ENCODE measurements at regions not wholly inside any gene's neighbourhood (a gene's known extent, or its start where the extent isn't known, plus 50 kb on each side); places are given as distances from the start of the nearest gene placed in this dataset.

DNA sequence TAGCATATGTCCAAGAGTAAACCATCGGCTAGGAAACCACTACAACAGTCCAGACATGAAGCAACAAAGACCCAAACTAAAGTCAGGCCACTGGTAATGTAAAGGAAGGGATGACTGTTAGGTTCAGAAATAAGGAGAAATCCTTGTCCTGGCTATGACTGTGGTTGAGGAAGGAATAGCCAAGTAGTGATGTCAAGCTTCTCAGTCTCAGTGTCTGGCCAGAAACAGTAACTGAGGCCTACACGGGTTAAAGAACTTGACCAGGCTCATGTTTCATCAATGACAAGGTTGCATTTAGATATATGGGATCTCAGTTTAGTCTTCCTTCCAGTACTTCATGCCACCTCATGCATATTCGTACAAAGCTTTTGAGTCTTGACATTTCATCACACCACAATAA is 162.0 kb downstream of the ETAA1 start (continued):
- TF ChIP-seq NFYA (IDR thresholded peaks at IDR 0.05; ENCODE audit: borderline replicate concordance, low read depth, low read length) (no peak), SMAD1 (IDR thresholded peaks at IDR 0.05; ENCODE audit: low read depth, partially characterized antibody) (no peak), YBX1 (IDR thresholded peaks at IDR 0.05) (no peak), RAD21 (IDR thresholded peaks at IDR 0.05; ENCODE audit: insufficient read depth, low read depth, low read length) (no peak), SMAD5 (IDR thresholded peaks at IDR 0.05; ENCODE audit: low read depth) (no peak), EZH2 (IDR thresholded peaks at IDR 0.05; ENCODE audit: borderline replicate concordance, control insufficient read depth, low read depth, low read length) (no peak), LARP7 (IDR thresholded peaks at IDR 0.05) (no peak), EED (IDR thresholded peaks at IDR 0.05; ENCODE audit: low read depth) (no peak)
- TF ChIP-seq, protein P1, sequence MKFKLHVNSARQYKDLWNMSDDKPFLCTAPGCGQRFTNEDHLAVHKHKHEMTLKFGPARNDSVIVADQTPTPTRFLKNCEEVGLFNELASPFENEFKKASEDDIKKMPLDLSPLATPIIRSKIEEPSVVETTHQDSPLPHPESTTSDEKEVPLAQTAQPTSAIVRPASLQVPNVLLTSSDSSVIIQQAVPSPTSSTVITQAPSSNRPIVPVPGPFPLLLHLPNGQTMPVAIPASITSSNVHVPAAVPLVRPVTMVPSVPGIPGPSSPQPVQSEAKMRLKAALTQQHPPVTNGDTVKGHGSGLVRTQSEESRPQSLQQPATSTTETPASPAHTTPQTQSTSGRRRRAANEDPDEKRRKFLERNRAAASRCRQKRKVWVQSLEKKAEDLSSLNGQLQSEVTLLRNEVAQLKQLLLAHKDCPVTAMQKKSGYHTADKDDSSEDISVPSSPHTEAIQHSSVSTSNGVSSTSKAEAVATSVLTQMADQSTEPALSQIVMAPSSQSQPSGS (IDR thresholded peaks at IDR 0.05; ENCODE audit: low read length): no peak
- TF ChIP-seq, protein P2, sequence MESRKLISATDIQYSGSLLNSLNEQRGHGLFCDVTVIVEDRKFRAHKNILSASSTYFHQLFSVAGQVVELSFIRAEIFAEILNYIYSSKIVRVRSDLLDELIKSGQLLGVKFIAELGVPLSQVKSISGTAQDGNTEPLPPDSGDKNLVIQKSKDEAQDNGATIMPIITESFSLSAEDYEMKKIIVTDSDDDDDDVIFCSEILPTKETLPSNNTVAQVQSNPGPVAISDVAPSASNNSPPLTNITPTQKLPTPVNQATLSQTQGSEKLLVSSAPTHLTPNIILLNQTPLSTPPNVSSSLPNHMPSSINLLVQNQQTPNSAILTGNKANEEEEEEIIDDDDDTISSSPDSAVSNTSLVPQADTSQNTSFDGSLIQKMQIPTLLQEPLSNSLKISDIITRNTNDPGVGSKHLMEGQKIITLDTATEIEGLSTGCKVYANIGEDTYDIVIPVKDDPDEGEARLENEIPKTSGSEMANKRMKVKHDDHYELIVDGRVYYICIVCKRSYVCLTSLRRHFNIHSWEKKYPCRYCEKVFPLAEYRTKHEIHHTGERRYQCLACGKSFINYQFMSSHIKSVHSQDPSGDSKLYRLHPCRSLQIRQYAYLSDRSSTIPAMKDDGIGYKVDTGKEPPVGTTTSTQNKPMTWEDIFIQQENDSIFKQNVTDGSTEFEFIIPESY (IDR thresholded peaks at IDR 0.05): no peak
- TF ChIP-seq, protein P3, sequence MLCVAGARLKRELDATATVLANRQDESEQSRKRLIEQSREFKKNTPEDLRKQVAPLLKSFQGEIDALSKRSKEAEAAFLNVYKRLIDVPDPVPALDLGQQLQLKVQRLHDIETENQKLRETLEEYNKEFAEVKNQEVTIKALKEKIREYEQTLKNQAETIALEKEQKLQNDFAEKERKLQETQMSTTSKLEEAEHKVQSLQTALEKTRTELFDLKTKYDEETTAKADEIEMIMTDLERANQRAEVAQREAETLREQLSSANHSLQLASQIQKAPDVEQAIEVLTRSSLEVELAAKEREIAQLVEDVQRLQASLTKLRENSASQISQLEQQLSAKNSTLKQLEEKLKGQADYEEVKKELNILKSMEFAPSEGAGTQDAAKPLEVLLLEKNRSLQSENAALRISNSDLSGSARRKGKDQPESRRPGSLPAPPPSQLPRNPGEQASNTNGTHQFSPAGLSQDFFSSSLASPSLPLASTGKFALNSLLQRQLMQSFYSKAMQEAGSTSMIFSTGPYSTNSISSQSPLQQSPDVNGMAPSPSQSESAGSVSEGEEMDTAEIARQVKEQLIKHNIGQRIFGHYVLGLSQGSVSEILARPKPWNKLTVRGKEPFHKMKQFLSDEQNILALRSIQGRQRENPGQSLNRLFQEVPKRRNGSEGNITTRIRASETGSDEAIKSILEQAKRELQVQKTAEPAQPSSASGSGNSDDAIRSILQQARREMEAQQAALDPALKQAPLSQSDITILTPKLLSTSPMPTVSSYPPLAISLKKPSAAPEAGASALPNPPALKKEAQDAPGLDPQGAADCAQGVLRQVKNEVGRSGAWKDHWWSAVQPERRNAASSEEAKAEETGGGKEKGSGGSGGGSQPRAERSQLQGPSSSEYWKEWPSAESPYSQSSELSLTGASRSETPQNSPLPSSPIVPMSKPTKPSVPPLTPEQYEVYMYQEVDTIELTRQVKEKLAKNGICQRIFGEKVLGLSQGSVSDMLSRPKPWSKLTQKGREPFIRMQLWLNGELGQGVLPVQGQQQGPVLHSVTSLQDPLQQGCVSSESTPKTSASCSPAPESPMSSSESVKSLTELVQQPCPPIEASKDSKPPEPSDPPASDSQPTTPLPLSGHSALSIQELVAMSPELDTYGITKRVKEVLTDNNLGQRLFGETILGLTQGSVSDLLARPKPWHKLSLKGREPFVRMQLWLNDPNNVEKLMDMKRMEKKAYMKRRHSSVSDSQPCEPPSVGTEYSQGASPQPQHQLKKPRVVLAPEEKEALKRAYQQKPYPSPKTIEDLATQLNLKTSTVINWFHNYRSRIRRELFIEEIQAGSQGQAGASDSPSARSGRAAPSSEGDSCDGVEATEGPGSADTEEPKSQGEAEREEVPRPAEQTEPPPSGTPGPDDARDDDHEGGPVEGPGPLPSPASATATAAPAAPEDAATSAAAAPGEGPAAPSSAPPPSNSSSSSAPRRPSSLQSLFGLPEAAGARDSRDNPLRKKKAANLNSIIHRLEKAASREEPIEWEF (IDR thresholded peaks at IDR 0.05; ENCODE audit: insufficient replicate concordance, low read depth, low read length): no peak

Measured in GM12878 (cell line).